HepG2 (cell line): ENCODE measurements at regions not wholly inside any gene's neighbourhood (a gene's known extent, or its start where the extent isn't known, plus 50 kb on each side); places are given as distances from the start of the nearest gene placed in this dataset.

Source experiments
- ATAC-seq: fragments of 200-7000 bp; cut with Tn5 transposase; 3 replicates; pipeline ENCODE4 v1.9.1; 2020; ENCODE audit warnings: mild to moderate bottlenecking, moderate library complexity
- BruUV-seq: library from RNA; stranded (reverse); fragments of 400-500 nt; replicated peaks from 2 replicates; lab custom pipeline; 2021; lab: Mats Ljungman, UMichigan
- CTCF ChIA-PET: fragments of 300-600 bp; formaldehyde crosslinking; extraction: SDS; loops from one replicate; lab custom pipeline; 2021; ENCODE audit warnings: low total read pairs, inconsistent platforms, low intra/inter-chr PET ratio; lab: Yijun Ruan, JAX
- POLR2A ChIA-PET: fragments of 350-600 bp; sonication (Branson Sonifier 250); formaldehyde crosslinking; loops from one replicate; lab custom pipeline; 2020; ENCODE audit warnings: antibody characterized with exemption, inconsistent platforms; lab: Yijun Ruan, JAX
- DNase-seq: peaks from one replicate; pipeline ENCODE4 v3.0.0-alpha.2; 2015; ENCODE audit warnings: low spot score
- FAIRE-seq: peaks from 3 replicates; lab custom pipeline; 2011; peaks lifted over from hg19 to GRCh38; lab: Jason Lieb, UNC
- H2AFZ ChIP-seq: one replicate; pipeline ENCODE4 v1.6.1; 2011; ENCODE audit warnings: low read length, inconsistent platforms
- H3K27ac ChIP-seq: fragments of 300-600 bp; 3 replicates; pipeline ENCODE4 v1.8.0; 2011; ENCODE audit warnings: mixed run types, mild to moderate bottlenecking, mixed read lengths, low read length, inconsistent platforms; ENCODE audit not compliant: insufficient read depth; ENCODE audit errors: extremely low read length
- H3K27me3 ChIP-seq, 2 experiments: fragments of 200-600 bp in 1 of 2; 2 replicates in 1 of 2; 3 replicates in 1 of 2; pipeline versions ENCODE4 v1.6.0 to v1.8.0; 2011; ENCODE audit warnings: low read length in 2 of 2, mild to moderate bottlenecking in 2 of 2, moderate library complexity in 2 of 2, inconsistent platforms in 1 of 2; ENCODE audit not compliant: insufficient read depth in 2 of 2, control insufficient read depth in 1 of 2
- H3K36me3 ChIP-seq, 2 experiments: fragments of 200-600 bp in 1 of 2; replicated peaks in 1 of 2; 2 replicates in 1 of 2; 3 replicates in 1 of 2; pipeline versions ENCODE4 v1.5.1 to v1.8.0; 2011; ENCODE audit warnings: low read length in 2 of 2, inconsistent platforms in 1 of 2; ENCODE audit not compliant: insufficient read depth in 2 of 2, control insufficient read depth in 1 of 2
- H3K4me1 ChIP-seq: 2 replicates; pipeline ENCODE4 v1.5.1; 2012; ENCODE audit warnings: low read length, inconsistent platforms; ENCODE audit not compliant: insufficient read depth
- H3K4me2 ChIP-seq: 2 replicates; pipeline ENCODE4 v1.6.0; 2011; ENCODE audit warnings: low read depth, low read length, inconsistent platforms
- H3K4me3 ChIP-seq, 3 experiments: fragments of 200-600 bp in 1 of 3; sonication (generic), shearing (Covaris generic) in 1 of 3; replicated peaks in 1 of 3; 2 replicates each; pipeline ENCODE4 v1.5.1; 2011 to 2016; ENCODE audit warnings: low read length in 3 of 3, inconsistent platforms in 2 of 3, low read depth in 2 of 3, mild to moderate bottlenecking in 2 of 3, control low read depth in 1 of 3, mixed read lengths in 1 of 3; ENCODE audit not compliant: insufficient read depth in 1 of 3
- H3K79me2 ChIP-seq: one replicate; pipeline ENCODE4 v1.6.1; 2011; ENCODE audit warnings: low read length, inconsistent platforms; ENCODE audit not compliant: insufficient read depth
- H3K9ac ChIP-seq: 2 replicates; pipeline ENCODE4 v1.6.0; 2011; ENCODE audit warnings: mild to moderate bottlenecking, low read depth, low read length, inconsistent platforms; ENCODE audit not compliant: insufficient read depth
- H3K9me3 ChIP-seq: 2 replicates; pipeline ENCODE4 v1.5.1; 2012; ENCODE audit warnings: mild to moderate bottlenecking, low read length
- H4K20me1 ChIP-seq: 2 replicates; pipeline ENCODE4 v1.6.0; 2011; ENCODE audit warnings: inconsistent platforms, mild to moderate bottlenecking, low read length, moderate library complexity; ENCODE audit not compliant: insufficient read depth
- FOXA1 ChIP-seq, 2 experiments: fragments of 450-650 bp in 1 of 2; sonication (generic) in 1 of 2; formaldehyde crosslinking in 1 of 2; IDR thresholded peaks; 2 replicates each; pipeline versions ENCODE4 v1.4.0 to v1.6.1; 2016 to 2020; ENCODE audit warnings: missing genetic modification reagents in 1 of 2
- NFE2L1 ChIP-seq: sonication (generic); formaldehyde crosslinking; IDR thresholded peaks from 2 replicates; pipeline ENCODE4 v1.4.0; 2020; ENCODE audit warnings: missing genetic modification reagents, mild to moderate bottlenecking, borderline replicate concordance
- SAP130 ChIP-seq: IDR thresholded peaks from 2 replicates; pipeline ENCODE4 v1.6.1; 2016; ENCODE audit warnings: low read depth
- TBL1XR1 ChIP-seq: fragments of 150-350 bp; IDR thresholded peaks from 2 replicates; pipeline ENCODE4 v1.6.1; 2014; ENCODE audit warnings: borderline replicate concordance, low read length; ENCODE audit not compliant: partially characterized antibody
- TEAD3 ChIP-seq: optimal IDR thresholded peaks from 2 replicates; pipeline ENCODE3; 2016; ENCODE audit warnings: borderline replicate concordance
- ZBTB38 ChIP-seq: sonication (generic); formaldehyde crosslinking; IDR thresholded peaks from 2 replicates; pipeline ENCODE4 v1.5.1; 2020; ENCODE audit warnings: mild to moderate bottlenecking, missing genetic modification reagents
- ZBTB44 ChIP-seq: sonication (generic); formaldehyde crosslinking; IDR thresholded peaks from 2 replicates; pipeline ENCODE4 v1.4.0; 2020; ENCODE audit warnings: missing genetic modification reagents
- ZFP41 ChIP-seq: sonication (generic); formaldehyde crosslinking; IDR thresholded peaks from 2 replicates; pipeline ENCODE4 v1.4.0; 2020; ENCODE audit warnings: mild to moderate bottlenecking, missing genetic modification reagents, borderline replicate concordance
- ZNF329 ChIP-seq: sonication (generic); formaldehyde crosslinking; IDR thresholded peaks from 2 replicates; pipeline ENCODE4 v1.9.0; 2021; ENCODE audit warnings: low read depth, mild to moderate bottlenecking, missing genetic modification reagents
- ZNF431 ChIP-seq: sonication (generic); formaldehyde crosslinking; IDR thresholded peaks from 2 replicates; pipeline ENCODE4 v1.9.0; 2022; ENCODE audit warnings: missing genetic modification reagents, low read depth, mild to moderate bottlenecking, borderline replicate concordance
- ZNF687 ChIP-seq: sonication (generic); formaldehyde crosslinking; IDR thresholded peaks from 2 replicates; pipeline ENCODE4 v1.5.1; 2020; ENCODE audit warnings: mild to moderate bottlenecking, missing genetic modification reagents, moderate library complexity
- ZNF788 ChIP-seq: sonication (generic); formaldehyde crosslinking; IDR thresholded peaks from 2 replicates; pipeline ENCODE4 v1.5.0; 2020; ENCODE audit warnings: mild to moderate bottlenecking, missing genetic modification reagents, borderline replicate concordance
- ZNF816 ChIP-seq: sonication (generic); formaldehyde crosslinking; IDR thresholded peaks from 2 replicates; pipeline ENCODE4 v1.8.0; 2022; ENCODE audit warnings: missing genetic modification reagents, mild to moderate bottlenecking, borderline replicate concordance
- ZNF850 ChIP-seq: sonication (generic); formaldehyde crosslinking; conservative IDR thresholded peaks from 2 replicates; pipeline ENCODE4 v1.9.0; 2021; ENCODE audit warnings: mild to moderate bottlenecking, missing genetic modification reagents
- ZNF878 ChIP-seq: sonication (generic); formaldehyde crosslinking; IDR thresholded peaks from 2 replicates; pipeline ENCODE4 v1.8.1; 2023; ENCODE audit warnings: mild to moderate bottlenecking, missing genetic modification reagents, moderate library complexity
- WGBS: methylation state at CpG from one replicate; pipeline ENCODE4 v1.1.6; 2017; ENCODE audit warnings: low lambda C conversion rate; 5-methylcytosine and 5-hydroxymethylcytosine counted together
- in situ Hi-C: cut with HindIII; loops from 2 replicates; pipeline ENCODE4 v1.10.0; 2017; ENCODE audit warnings: low pct_unique_long_range_greater_than_20kb; ENCODE audit not compliant: extremely low pct_ligation_motif_present
- intact Hi-C: fragments of 100-400 bp; cut with micrococcal nuclease; formaldehyde crosslinking; loops from one replicate; pipeline ENCODE4 v1.10.0; 2022; ENCODE audit not compliant: unreplicated experiment

DNA sequence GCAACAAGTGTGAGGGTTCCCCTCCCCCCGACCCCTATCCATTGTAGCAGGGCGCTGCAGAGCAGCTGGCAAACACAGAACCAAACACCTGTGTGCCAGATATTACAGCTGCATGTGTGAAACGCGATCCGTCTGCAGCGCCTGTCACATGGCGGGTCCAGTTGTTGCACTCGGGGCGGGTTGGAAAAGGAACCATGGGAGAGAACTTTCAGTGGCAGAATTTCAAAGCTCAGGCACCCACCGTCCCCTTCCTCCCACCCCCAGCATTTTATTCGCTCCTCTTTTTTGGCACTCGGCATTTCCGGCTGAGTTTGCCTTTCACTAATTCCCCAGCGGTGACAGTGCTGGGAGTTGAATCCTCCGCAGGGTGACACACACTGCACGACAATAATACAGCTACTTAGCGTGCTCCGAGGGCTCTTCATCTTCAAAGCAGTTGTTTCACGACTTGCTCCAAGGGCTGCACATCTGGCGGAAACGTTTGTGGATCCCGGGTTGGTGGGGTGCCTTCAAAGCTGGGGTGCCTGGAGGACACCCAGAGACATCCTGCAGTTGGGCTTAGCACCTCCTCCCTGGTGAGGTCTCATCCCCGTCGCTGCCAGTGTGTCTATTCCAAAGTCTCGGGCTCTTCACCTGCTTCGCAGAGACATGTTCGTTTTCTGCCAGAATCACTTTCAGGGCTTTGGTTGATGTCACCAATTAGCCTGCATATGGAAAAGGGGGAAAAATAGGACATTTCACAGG, 180.7 kb downstream of the ZBTB18 start (continued):
- no peak for TF ChIP-seq TBL1XR1
- no peak for TF ChIP-seq ZNF329 (CRISPR knock-in tag)
- 0 out of 2 replicates have a peak, but pooled peaks have one; percentile 29 for TF ChIP-seq ZNF431 (CRISPR knock-in tag)
- no peak for TF ChIP-seq ZNF878
- no peak for TF ChIP-seq FOXA1 (IDR thresholded peaks at IDR 0.05)
- no peak for TF ChIP-seq FOXA1 (CRISPR knock-in tag; IDR thresholded peaks at IDR 0.05)
- peak; percentile 63 for TF ChIP-seq ZNF687 (CRISPR knock-in tag)
- no peak for TF ChIP-seq ZBTB38 (CRISPR knock-in tag)

GRCh38 chr1:244234009-244234643, 183.0 kb downstream of the ZBTB18 start:
- H4K20me1 ChIP-seq = no peaks in the 10 kb centered on the region
- no peak overlapping the region for H2AFZ ChIP-seq
- CTCF ChIA-PET = no interaction called here
- no peak overlapping the region for H3K4me3 ChIP-seq
- no peak overlapping the region for H3K9ac ChIP-seq
- intact Hi-C loops = no loop called here
- H3K36me3 ChIP-seq = no peaks in the 10 kb centered on the region
- TF ChIP-seq ZFP41 (no peak), SAP130 (CRISPR knock-in tag) (no peak), ZBTB44 (CRISPR knock-in tag) (no peak), ZNF850 (no peak), ZNF788 (CRISPR knock-in tag) (no peak), NFE2L1 (CRISPR knock-in tag) (no peak), TEAD3 (CRISPR knock-in tag) (no peak), ZNF816 (CRISPR knock-in tag) (no peak)
- ATAC-seq (no peak), FAIRE-seq (no peak), DNase-seq (no peak)
- peaks cover 3 to 34% of the 10 kb centered on the region in 2 experiments; a peak in 4 of 5 replicates for H3K27me3 ChIP-seq
- H3K4me1 ChIP-seq = peaks cover 15% of the 10 kb centered on the region
- no peaks in the 10 kb centered on the region for H3K79me2 ChIP-seq
- H3K9me3 ChIP-seq = no peaks in the 10 kb centered on the region
- no peak overlapping the region for H3K4me2 ChIP-seq
- in situ Hi-C loops = no loop called here
- POLR2A ChIA-PET = no interaction called here
- BruUV-seq = no TSS peak
- H3K27ac ChIP-seq = no peak overlapping the region
- WGBS = 63% methylated on average over 14 of the region's 15 CpGs
